Hindlimb muscle (tissue), 1 donor: ENCODE measurements at regions not wholly inside any gene's neighbourhood (a gene's known extent, or its start where the extent isn't known, plus 50 kb on each side); places are given as distances from the start of the nearest gene placed in this dataset.

Experiments
- DNase-seq: peaks from one replicate; pipeline ENCODE4 v3.0.0-alpha.2; 2013

DNA sequence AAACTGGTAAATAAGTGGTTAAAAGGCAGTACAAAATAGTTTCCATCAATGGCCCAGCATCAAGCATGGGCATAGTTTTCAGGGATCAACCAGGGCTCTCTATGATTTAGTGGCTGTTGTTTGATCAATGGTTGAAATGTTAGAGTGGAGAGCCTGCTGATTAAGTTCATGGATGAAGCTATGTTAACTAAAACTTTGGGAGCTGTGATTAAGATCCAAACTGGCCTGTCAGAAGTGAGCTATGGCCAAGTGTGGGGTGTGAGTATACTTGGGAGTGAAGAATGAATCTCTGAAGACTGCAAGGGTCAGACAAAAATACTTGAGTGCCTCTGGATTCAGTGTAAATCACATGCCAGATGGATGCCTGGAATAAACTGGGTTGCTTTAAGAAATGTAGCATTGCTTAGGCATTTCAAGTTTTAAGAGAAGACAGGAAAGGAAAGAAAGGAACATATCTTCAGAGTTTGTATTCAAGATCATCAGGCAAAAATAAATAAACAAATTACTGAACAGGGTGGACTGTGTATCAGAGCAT, 422.2 kb upstream of the ADAMTS9 start:
- no peak for DNase-seq

DNA sequence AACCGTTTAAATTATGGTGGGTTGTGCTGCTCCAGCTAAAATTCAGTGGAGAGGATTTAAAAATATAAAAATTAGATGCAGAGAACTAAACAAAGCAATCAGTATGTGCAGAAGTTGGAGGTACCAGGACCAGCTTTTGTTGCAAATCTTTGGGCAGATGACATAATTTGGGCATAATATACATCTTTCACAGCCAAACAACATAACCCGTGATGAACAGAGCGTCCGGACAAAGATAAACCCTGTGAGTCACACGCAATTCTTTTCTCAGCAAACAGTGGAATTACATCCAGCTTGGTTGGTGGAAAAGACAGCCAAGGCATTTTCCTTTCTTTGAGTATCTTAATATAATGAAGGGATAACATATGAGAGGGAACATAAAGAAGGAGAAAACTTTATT, 419.4 kb upstream of the ADAMTS9 start:
- no peak for DNase-seq

DNA sequence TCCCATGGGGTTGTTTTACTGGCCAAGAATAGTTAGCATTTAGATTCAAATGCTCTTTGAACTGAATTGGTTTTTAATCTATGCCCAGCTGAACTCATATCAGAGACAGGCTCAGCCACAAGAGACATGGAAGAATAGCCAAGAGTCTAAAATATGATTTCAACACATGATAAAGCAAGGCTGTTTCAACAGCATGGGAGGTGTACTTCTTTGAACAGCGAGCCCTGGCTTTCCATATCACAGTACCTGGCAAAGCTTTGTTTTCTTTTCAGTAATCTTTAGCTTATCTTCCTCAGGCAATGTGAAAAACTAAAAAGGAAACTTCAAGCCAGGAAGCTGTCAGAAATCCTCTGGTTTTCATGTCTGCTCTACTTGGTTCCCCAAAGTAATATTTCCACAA, 413.6 kb upstream of the ADAMTS9 start:
- DNase-seq, result no peak

DNA sequence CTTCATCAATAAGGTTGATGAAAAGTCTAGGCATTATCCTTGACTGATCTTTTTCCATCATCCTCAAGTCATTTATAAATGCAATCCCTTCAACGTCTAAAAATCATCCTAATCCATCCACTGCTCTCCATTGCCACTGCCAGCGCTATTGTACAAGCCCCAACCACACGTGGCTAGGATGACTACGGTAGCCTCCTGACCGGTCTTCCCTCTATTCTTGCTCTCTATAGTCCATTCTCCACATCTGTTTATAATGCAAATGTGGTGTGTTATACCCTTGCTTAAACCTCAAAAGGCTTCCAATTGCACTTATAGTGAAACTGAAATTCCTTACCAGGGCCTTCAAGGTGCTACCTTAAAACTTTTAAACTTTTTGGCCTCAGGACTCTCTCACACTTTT, 410.6 kb upstream of the ADAMTS9 start:
- no peak for DNase-seq

DNA sequence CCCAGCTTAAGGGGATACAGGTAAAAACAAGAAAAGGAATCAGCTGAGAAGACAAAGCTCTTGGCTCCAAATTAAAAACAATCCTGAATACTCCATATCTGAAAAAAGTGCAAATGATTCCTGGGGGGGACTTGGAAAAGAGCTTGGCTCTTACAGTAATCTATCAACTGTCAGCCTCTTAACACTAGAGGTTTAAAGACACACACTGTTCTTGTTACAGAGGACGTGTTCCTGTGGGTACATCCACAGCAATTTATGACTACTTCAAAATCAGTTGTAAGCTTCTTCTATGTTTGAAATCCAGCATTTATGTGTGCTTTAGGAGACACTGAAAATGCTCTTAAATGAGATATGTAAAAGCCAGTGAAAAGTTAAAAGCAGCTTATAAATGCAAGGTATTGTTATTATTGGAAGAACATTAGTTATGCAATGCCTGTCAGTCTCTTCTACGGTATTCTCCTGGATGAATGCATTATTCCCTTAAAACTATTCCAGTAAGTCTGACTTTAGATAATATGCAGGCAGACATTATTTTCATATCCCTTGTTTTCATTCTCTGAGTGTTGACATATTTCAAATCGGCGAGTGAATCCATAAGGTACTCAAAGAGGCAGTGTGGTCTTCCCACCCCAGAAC, 408.4 kb upstream of the ADAMTS9 start:
- DNase-seq, result no peak

DNA sequence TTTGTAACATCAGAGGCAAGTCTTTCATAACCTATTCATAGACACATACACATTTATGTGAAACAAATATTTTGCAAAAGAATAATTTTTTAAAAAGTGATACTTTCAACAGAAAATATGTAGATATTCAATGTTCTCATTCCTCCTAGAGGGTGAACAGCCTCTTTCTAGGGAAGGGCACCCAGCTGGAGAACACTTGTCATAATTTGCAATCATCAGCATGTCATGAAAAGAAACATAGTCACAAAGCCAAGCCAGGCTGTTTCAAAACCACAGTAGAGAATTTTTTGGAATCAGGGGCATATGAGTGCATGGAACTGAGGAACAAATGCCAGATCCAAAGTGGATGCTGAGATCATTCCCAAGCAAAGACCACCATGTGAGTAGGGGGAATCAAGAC, 406.9 kb upstream of the ADAMTS9 start:
- DNase-seq, result no peak

DNA sequence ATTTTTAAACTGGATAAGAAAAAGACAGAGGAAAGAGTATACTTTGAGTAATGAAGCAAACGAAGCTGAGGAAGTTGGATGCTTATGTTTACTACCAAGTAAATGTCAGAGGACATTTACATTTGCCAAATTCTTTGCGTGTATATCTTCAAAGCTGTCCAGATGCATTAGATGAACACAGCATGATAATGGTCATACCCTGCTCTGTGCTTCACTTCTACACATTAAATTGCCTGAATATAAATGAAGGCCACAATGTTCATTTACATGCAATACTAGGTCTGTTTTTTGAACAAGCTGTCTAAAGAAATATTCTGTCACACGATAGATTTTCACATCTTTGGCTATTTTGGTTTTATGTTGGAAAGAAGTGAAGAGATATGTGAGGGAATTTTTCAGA, 405.8 kb upstream of the ADAMTS9 start:
- no peak for DNase-seq

DNA sequence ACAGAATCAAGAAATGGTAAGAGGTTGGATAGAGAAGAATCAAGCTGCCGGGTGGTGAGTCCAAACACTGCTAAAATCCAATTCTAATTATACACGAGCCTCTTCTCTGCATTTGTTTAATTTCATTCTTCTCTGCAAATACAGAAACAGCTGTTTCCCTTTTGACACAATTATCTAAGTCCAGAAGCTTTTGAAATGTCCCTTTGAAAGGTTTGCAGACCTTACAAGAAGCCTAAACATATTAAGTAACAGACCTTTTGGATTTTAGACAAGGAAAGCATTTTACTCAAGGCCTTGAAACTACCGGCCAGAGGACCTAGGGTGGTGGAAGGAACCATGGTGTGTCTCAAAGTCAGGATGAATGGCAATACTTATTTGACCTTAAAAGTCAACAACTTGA, 403.8 kb upstream of the ADAMTS9 start:
- DNase-seq, result no peak

DNA sequence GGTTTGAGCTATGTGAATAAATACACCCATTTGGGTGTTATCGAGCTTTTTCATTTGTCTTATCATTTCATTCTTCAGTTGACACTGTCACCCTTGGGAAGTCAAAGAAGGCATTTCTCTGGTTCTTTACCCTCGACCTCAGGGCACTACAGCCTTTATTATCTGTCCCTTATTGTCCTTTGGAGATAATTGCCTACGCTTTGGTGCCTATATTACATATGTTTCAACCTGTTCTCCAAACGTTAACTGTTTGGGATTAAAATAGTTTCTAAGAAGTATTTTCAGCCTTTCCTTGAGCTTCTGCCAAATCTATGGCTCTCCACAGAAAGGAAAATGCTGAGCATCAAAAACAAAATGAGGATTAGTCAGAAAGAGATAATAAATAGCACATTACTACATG, 395.4 kb upstream of the ADAMTS9 start:
- no peak for DNase-seq

DNA sequence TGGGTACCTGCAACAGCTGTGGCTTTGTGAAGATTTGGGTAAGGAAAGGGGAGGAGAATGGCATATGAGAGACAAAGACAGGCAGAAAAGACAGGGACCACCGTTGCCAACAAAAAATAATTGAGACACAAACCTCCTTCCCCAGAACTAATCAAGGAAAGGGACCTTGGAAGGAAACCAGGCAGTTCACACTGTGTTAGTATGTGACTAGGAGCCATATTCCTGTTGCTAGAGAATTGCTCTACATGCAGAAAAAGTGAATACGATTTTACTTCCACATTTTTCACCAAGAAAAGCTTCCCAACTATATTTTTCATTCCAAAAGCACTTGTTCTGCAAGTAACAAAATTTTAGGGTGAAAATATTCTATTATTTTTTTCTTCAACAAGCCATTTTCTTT, 393.7 kb upstream of the ADAMTS9 start:
- no peak for DNase-seq

DNA sequence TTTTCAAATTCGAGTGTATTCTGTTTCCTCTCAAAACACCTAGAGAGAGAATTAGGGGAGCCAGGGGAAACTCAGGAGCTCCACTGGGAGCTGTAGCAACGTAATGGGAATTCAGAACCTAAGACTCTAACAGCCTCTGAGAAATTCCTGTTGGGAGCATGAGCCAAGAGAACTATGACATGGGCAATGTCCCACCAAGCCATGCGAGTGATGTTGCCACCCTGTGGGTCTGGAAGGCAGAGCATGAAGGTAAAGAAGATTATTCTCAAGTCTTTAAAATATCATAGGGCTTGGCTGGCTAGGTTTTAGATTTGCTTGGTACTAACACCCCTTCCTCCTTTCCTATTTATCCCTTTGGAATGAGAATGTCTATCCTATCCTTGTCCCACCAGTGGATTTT, 392.6 kb upstream of the ADAMTS9 start:
- DNase-seq, result no peak

DNA sequence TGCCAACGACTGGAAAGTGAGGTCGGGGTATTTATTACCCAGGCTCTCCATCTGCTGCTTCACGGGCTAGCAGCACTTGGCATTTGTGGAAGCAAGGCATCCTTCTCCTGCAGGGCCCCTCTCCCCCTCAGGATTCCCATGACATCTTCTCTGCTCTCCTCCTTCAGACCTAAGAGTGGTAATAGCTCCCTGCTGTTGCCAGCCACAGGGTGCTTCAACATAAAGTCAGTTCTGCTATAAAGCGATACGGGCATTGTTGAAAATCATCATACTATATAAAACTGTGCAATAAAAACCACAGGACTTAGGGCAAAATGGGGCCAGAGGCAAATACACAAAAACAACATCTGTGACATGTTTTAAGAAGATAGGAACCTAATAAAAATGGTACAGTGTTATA, 391.8 kb upstream of the ADAMTS9 start:
- no peak for DNase-seq

DNA sequence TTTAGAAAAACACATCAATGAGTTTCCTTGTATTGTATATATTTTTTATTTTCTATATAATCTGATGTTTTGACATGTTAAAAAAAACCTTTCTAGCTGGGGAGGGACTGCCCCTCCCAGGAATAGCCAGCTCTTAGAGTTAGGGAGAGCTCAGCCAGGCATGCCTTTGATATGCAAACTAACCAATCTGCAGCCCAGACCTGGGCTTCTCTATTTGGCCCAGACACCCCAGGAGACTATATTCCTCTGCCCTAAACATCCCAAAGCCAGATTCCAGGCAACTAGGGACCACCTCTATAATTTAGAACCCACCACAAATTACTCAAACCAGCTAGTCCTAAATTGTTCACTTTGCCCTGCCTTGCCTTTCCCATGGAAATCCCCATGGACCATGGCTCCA, 390.9 kb upstream of the ADAMTS9 start:
- no peak for DNase-seq

DNA sequence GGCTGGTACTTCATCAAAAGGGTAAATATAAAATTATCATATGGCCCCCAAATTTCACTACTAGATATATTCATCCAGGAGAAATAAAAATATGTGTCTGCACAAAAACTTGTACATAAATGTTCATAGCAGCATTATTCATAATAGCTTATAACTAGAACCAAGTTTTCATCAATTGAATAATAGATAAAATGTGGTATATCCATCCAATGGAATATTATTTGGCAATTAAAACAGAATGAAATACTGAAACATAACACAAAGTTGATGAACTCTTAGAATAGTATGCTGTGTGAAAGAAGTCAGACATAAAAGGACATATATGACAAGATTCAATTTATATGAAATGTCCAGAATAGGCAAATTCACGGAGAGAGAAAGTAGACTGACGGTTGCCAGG, 389.3 kb upstream of the ADAMTS9 start:
- no peak for DNase-seq

DNA sequence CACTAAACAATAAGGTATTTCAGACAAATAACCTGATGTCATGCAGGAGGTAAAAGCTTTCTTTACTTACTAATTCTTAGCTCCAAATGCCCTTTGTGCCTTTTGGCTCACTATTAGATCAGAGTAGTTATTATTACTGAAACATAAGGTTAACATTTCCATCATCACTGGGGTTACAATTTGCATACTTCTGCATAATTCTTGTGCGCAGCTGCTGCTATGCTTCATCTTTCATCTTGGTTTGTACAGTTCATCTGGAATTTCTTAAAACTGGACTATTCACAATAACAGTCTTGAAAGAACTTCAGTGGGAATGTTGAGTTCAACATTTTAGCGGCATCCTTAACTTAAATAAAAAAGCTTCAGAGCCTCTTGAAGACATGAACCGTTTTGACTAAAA, 383.2 kb upstream of the ADAMTS9 start:
- DNase-seq, result no peak

DNA sequence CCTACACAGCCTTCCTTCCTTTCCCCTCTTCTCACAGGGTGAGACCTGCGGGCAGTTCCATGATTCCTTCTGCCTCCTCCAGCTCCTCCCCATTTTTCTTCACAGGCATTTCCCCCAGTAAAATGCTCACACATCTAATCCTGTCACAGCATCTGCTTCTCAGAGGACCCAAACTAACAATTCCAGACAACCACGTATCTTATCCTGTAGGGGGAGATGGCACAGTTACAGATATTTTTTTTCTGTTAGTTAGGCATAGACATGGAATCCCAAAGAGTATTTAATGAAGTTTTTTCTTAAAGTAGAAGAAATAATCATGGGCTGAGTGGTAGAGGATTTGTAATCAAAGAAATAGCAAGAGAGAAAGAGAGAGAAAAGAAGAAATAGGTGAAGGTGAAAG, 373.1 kb upstream of the ADAMTS9 start:
- DNase-seq, result no peak

DNA sequence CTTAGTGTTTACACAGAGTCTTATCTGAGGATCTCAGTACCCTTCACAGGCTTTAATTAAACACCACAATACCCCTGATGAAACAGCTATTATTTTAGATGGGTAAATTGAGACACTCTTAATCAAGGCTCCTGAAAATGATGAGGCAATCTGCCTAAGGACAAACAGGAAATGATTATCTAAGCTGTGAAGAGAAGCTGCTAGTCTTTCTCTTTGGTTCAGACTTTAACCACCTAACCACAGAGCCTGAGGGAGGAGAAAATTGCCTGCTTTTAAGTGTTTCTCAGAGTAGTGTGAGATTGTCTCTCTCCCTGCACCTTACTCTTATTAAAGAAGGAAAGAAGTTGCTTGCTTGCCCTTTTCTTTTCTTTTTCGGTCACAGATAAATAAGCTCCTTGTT, 364.3 kb upstream of the ADAMTS9 start:
- no peak for DNase-seq

DNA sequence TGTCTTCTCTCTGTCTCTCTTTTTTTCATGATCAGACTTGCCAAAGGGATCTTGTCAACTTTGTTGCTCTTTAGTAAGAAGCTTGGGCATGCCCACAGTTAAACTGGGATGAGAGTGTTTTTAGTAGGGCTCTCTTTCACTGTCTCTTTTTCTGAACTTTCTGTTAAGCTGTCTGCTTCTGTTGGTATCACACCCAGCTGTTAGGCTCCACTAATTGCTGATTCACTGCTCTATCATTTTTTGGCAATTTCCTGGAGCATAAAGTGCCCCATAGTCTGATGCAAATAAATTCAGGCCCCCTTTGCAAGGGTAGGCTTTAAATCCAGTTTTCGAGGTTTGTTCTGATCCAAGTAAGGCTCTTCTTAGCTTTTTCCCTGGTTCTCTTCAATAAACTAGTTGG, 360.4 kb upstream of the ADAMTS9 start:
- no peak for DNase-seq

DNA sequence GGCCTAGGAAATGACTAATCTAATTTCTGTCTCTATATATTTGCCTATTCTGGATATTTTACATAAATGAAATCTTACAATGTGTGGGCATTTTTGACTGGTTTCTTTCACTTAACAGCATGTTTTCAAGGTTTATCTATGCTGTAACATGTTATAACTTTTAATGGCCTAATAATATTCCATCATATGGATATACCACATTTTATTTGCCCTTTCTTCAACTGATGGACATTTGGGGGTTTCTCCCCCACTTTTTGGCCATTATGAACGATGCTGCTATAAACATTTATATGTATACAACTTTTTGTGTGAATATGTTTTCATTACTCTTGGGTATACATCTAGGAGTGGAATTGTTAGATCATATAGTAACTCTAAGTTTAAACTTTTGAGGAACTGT, 357.3 kb upstream of the ADAMTS9 start:
- DNase-seq, result no peak

DNA sequence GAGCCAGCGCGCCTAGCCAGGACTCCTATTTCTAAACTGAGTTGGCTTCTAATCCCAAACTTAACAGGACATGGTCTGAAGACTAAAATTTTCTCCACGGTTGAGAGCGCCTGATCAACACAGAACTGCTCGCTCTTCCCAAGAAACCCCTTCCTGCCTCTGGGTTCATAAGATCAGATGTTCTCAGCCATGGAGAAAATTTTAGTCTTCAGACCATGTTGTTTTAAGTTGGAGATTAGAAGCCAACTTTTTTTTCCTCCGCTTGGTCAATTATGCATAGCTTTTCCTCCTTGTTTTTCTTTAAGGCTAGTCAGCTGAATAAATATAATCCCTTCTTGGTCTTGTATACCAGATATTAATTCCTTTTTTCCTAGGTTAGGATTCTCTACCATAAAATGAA, 356.6 kb upstream of the ADAMTS9 start:
- DNase-seq, result no peak

DNA sequence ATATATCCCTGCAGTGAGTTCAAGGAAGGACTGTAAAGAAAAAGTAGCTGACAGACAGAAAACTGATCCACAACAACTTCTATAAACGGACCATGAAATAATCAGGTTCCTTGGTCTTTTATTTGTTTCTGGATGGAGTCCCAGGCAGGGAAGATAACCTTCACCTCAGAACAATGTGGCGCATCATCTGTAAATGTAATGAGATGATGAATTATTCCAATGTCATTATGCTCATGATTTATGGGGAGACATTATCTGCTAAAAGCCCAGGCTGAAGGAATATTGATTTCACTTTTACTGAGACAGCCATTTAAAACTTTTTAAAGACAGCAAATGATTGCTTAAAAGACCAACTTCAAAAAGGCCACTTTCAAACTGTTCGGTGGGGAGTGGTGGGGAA, 354.9 kb upstream of the ADAMTS9 start:
- no peak for DNase-seq

DNA sequence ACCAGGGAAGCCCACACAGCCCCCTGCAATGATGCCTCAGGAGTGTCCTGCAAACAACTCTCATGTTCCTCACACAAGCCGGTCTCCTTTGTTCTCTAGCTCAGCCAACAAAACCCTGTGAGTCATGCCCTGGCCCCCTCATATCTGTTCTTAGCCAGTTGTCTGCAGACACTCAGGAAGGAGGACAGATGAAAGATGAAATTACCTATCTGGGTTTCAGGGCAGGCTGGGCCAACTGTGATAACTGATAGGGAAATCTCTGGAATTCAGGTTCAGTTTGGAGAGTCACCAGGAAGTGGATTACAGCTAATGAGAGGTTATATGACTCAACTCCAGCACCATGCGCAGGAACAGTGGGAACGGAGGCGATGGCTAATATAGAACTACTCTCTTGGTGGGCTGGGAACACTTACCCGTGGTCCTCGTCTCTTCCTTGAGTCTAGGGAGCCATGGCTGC, 352.0 kb upstream of the ADAMTS9 start:
- no peak for DNase-seq

DNA sequence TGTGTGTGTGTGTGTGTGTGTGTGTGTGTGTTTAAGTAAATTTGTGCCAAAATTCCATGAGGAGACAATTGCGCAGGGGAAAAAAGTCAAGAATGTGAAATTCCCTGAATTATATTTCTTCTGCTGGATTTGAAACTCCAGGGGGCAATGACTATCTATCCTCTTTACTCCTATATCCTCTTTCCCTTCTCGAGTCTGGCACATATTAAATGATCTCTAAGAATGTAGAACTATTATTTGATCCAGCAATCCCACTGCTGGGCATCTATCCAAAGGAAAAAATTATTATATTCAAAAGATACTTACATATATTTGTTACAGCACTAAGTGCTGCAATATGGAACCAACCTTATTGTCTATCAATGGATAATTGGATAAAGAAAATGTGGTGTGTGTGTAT, 350.1 kb upstream of the ADAMTS9 start:
- DNase-seq, result peak; percentile 37

DNA sequence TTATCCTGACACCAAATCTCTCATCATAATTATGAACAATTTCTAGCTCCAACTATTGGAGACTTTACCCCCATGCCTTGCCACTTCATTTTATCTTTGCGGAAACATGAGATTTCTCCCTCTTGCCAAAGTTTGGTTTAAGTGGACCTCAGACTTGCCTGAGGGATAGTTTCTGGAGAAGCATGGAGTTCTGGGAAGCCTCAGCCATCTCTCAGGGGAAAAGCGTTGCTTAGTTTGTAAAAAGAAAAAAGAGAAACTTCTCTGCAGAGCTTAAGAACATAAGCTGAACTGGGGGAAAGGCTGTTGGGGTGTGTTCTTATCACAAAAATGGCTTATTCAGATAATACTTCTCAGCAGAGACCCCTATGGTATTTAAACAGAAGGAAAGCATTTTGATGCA, 347.4 kb upstream of the ADAMTS9 start:
- DNase-seq, result no peak

DNA sequence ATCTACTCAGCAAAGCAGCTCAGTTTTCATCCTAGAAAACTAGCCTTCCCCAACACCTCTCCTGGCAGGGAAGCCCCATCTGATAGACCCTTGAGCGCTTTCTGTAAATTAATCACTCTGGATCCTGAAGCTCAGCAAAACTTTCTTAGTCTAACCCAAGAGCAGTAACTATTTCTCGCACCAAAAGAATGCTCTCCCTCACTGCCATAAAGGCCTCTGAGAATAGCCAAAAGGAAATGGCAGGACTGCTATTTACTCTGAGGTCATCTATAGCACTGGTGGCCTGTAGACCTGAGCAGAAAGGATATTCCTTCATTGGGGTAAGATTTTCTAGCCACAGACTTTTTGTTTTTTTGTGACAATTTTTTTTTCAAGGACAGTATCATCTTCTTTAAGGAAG, 345.8 kb upstream of the ADAMTS9 start:
- DNase-seq, result no peak
